ENCODE measurements at regions not wholly inside any gene's neighbourhood (a gene's known extent, or its start where the extent isn't known, plus 50 kb on each side); places are given as distances from the start of the nearest gene placed in this dataset.

- Histone ChIP-seq H3K27me3 (no peaks in the 10 kb centered on the region), H3K4me3 (no peak overlapping the region), H3K27ac (no peak overlapping the region), H3K4me1 (no peaks in the 10 kb centered on the region), H3K9me3 (no peaks in the 10 kb centered on the region), H3K36me3 (no peaks in the 10 kb centered on the region)
- WGBS, 2 donors: 68 to 79% methylated on average over 1 of the region's 1 CpG
- no peak for TF ChIP-seq POLR2A (IDR thresholded peaks at IDR 0.05)
- no peak for DNase-seq
- no peak for ATAC-seq (ENCODE audit: low FRiP score in 2 of 2)
Observed at GRCh38 chr7:125966278-125967048, 1036.8 kb upstream of the POT1 start.

DNA sequence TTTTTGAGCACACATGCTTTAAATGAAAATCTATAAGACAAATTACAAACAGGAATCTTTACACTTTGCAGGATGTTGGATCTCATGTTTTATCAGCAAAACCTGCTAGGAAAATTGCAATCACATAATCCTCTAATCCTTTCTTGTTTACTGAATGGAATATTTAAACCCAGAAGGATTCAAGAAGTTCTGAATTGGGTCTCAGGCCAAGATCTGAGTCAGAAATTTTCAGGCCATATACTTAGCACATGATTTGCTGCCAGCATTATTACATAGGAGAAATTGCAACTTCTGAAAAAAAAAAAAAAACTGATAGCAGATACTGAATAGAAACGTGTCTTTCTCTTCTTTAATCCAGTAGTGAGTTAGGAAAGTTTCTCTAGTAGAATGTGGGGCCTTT is 1005.3 kb upstream of the POT1 start:
- H3K4me3 ChIP-seq: no peak overlapping the region
- no peak for ATAC-seq (ENCODE audit: low FRiP score in 2 of 2)
- no peak for DNase-seq
- H3K27me3 ChIP-seq: no peaks in the 10 kb centered on the region
- no peaks in the 10 kb centered on the region for H3K4me1 ChIP-seq
- no peaks in the 10 kb centered on the region for H3K9me3 ChIP-seq
- WGBS, 2 donors: 29 to 39% methylated on average over 1 of the region's 1 CpG
- no peak for TF ChIP-seq POLR2A (IDR thresholded peaks at IDR 0.05)
- TF ChIP-seq POLR2AphosphoS5 (IDR thresholded peaks at IDR 0.05): no peak
- H3K36me3 ChIP-seq: no peaks in the 10 kb centered on the region
- no peak overlapping the region for H3K27ac ChIP-seq

DNA sequence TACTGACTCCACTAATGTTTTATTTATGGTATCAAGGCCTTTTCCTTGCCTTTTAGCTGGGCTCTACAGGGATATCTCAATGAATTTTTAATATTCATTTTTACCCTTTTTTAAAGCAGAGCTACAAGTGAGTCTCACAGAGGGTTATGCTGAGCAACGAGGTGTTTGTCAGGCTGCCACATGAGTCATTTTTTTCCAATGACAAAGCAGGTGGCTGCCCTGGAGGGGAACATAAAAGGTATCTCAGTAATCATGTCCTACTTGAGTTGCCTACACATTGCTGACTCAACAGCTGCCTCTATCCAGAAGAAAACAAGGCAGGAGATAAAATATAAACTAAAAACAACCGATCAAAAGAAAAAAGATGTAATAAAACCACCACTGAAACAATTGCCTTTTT is 1004.9 kb upstream of the POT1 start:
- no peaks in the 10 kb centered on the region for H3K27me3 ChIP-seq
- no peaks in the 10 kb centered on the region for H3K36me3 ChIP-seq
- no peaks in the 10 kb centered on the region for H3K9me3 ChIP-seq
- ATAC-seq (ENCODE audit: low FRiP score in 2 of 2) (no peak), DNase-seq (no peak)
- no peak overlapping the region for H3K27ac ChIP-seq
- H3K4me1 ChIP-seq: no peaks in the 10 kb centered on the region
- TF ChIP-seq EP300 (IDR thresholded peaks at IDR 0.05) (no peak), POLR2A (IDR thresholded peaks at IDR 0.05) (no peak), POLR2AphosphoS5 (IDR thresholded peaks at IDR 0.05) (no peak)
- no peak overlapping the region for H3K4me3 ChIP-seq
- 51 to 54% methylated on average over 2 of the region's 2 CpGs for WGBS, 2 donors

DNA sequence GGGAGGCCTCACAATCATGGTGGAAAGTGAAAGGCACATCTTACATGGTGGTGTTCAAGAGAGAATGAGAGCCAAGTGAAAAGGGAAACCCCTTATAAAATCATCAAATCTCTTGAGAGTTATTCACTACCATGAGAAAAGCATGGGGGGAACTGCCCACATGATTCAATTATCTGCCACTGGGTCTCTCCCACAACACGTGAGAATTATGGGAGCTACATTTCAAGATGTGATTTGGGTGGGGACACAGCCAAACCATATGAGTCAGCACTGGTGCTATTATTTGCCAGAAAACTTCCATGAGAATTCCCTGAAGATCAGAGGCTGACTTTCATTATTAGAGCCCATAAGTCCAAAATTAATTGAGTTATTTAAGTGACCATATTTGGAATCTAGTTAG is 1001.2 kb upstream of the POT1 start:
- no peaks in the 10 kb centered on the region for H3K27me3 ChIP-seq
- no peaks in the 10 kb centered on the region for H3K4me1 ChIP-seq
- no peak for DNase-seq
- no peaks in the 10 kb centered on the region for H3K9me3 ChIP-seq
- no peak for ATAC-seq (ENCODE audit: low FRiP score in 2 of 2)
- H3K4me3 ChIP-seq: no peak overlapping the region
- TF ChIP-seq POLR2A (IDR thresholded peaks at IDR 0.05) (no peak), POLR2AphosphoS5 (IDR thresholded peaks at IDR 0.05) (no peak), CTCF (IDR thresholded peaks at IDR 0.05) (no peak), EP300 (IDR thresholded peaks at IDR 0.05) (no peak)
- WGBS, 2 donors: 64 to 78% methylated on average over 1 of the region's 1 CpG
- no peaks in the 10 kb centered on the region for H3K36me3 ChIP-seq
- H3K27ac ChIP-seq: no peak overlapping the region

DNA sequence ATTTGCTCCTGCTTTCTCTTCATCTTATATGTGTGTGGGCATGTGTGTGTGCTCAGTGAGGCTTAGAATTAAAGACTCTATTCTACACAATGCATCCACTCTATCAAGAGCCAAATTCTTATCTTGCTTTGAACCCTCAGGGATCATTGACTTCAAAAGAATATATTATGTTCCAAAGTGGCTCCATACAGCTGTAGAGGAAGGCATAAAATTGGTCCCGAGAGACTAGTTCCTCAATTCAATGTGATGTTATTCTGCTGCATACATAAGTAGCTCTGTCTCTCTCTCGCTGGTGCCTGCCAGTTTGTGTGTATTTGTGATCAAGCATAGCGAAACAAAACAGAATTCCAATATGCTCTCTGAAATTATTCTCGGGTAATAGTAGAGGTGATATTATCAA is 997.9 kb upstream of the POT1 start:
- no peaks in the 10 kb centered on the region for H3K9me3 ChIP-seq
- TF ChIP-seq CTCF (IDR thresholded peaks at IDR 0.05) (no peak), POLR2AphosphoS5 (IDR thresholded peaks at IDR 0.05) (no peak), POLR2A (IDR thresholded peaks at IDR 0.05) (no peak), EP300 (IDR thresholded peaks at IDR 0.05) (no peak)
- H3K27me3 ChIP-seq: no peaks in the 10 kb centered on the region
- H3K36me3 ChIP-seq: no peaks in the 10 kb centered on the region
- H3K4me3 ChIP-seq: no peak overlapping the region
- ATAC-seq (ENCODE audit: low FRiP score in 2 of 2) (no peak), DNase-seq (no peak)
- no peak overlapping the region for H3K27ac ChIP-seq
- WGBS, 2 donors: 41 to 46% methylated on average over 4 of the region's 4 CpGs
- H3K4me1 ChIP-seq: no peaks in the 10 kb centered on the region

GRCh38 chr7:125926621-125927020 is 997.0 kb upstream of the POT1 start:
- 38 to 57% methylated on average over 1 of the region's 1 CpG for WGBS, 2 donors
- H3K4me1 ChIP-seq: no peaks in the 10 kb centered on the region

More at GRCh38 chr7:125926621-125927020, 997.0 kb upstream of the POT1 start:
- no peaks in the 10 kb centered on the region for H3K9me3 ChIP-seq
- DNase-seq: no peak
- no peaks in the 10 kb centered on the region for H3K27me3 ChIP-seq
- no peak for ATAC-seq (ENCODE audit: low FRiP score in 2 of 2)
- H3K27ac ChIP-seq: no peak overlapping the region
- no peak overlapping the region for H3K4me3 ChIP-seq
- no peaks in the 10 kb centered on the region for H3K36me3 ChIP-seq
- TF ChIP-seq EP300 (IDR thresholded peaks at IDR 0.05) (no peak), POLR2A (IDR thresholded peaks at IDR 0.05) (no peak), CTCF (IDR thresholded peaks at IDR 0.05) (no peak), POLR2AphosphoS5 (IDR thresholded peaks at IDR 0.05) (no peak)
